ENCODE measurements at regions not wholly inside any gene's neighbourhood (a gene's known extent, or its start where the extent isn't known, plus 50 kb on each side); places are given as distances from the start of the nearest gene placed in this dataset.

DNA sequence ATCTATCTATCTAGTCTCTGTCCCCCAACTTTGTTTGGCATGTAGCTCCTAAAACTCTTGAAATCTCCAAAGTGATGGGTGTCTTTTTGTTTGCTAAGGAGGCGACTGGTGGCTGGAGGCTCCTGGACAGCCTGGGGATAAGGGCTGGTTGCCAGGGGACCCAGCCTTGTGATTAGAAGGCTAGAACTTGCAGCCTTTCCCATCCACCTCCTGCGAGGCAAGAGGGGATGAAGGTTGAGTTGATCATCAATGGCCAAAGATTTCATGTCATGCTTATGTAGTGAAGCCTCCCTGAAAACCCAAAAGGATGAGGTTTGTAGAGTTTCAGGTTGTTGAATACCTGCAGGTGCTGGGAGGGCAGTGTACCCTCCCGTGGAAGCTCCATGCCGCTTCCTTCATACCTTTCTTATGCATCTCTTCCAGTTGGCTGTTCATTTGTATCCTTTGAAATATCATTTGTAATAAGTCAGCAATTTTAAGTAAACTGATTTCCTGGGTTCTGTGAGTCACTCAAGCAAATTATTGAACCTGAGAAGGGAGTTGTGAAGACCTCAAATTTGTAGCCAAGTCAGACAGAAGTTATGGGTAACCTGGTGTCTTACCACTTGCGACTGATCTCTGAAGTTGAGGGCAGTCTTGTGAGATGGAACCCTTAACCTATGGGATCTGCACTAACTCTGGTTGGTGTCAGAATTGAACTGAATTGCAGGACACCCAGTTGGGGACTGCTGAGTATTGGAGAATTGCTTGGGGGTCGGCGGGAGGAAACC is 202.4 kb downstream of the SEC14L1 start:
- no peak for DNase-seq

DNA sequence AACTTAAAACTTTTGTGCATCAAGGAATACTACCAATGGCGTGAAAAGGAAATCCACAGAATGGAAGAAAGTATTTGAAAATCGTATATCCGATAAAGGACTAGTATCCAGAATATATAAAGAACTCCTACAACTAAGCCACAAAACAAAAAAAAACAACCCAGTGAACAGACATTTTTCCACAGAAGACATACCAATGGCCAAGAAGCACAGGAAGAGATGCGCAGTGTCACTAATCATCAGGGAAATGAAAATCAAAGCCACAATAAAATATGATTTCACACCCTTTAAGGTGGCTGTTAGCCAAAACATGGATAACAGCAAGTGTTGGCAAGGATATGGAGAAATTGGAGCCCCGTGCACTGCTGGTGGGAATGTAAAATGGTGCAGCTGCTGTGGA is 203.3 kb downstream of the SEC14L1 start:
- no peak for DNase-seq

DNA sequence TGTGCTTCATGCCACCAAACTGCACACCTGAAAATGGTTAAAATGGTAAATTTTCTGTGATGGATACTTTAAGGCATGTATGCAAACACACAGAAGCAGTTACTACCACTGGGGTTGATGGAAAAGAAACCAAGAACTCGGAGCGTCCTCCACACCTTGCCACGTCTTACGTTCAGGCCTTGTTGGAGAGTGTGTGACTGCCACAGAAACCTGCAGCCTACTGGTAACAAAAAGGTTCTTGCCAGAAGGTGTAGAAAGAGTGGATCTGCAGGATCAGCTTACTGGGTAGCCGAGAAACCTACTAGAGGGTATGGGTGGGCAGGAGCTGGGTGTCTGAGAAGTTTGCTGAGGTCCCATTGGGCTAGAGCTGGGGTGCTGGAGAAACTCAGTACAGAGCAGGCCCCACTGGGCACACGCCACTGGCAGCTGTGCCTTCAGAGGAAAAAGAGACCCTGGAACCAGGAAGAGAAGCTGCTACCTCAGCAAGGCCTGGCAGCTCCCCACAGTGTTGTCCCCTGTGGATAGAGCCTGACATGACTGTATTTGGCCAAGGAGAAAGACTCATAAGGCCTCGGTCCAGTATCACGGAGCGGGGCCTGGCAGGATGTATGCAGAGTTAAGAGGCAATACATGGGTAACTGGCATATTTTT is 204.6 kb downstream of the SEC14L1 start:
- no peak for DNase-seq

DNA sequence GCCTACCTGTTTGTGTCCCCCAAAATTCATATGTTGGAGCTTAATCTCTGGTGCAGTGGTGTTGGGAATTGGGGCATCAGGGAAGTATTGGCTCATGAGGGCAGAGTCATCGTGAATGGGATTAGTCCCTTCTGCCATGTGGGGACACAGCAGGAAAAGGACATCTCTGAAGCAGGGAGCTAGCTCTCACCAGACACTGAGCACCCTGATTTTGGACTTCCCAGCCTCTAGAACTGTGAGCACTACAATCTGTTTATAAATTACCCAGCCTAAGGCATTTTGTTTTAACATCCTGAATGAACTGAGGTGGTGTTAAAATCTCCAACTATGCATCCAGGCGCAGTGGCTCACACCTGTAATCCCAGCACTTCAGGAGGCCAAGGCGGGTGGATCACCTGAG is 206.0 kb downstream of the SEC14L1 start:
- DNase-seq, result no peak

DNA sequence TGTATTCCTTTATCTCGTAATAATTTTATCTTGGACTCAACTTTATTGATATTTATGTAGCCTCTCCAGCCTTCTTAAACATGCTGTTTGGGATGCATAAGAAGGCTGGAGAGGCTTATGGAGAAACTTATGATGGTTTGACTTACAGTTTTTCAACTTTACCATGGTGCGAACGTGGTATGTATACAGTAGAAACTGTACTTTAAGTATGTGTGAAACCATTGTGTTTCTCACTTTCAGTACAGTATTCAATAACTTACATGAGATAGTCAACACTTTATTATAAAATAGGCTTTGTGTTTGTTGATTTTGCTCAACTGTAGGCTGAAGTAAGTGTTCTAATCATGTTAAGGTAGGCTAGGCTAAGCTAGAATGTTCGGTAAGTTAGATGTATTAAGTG is 206.8 kb downstream of the SEC14L1 start:
- DNase-seq, result no peak

DNA sequence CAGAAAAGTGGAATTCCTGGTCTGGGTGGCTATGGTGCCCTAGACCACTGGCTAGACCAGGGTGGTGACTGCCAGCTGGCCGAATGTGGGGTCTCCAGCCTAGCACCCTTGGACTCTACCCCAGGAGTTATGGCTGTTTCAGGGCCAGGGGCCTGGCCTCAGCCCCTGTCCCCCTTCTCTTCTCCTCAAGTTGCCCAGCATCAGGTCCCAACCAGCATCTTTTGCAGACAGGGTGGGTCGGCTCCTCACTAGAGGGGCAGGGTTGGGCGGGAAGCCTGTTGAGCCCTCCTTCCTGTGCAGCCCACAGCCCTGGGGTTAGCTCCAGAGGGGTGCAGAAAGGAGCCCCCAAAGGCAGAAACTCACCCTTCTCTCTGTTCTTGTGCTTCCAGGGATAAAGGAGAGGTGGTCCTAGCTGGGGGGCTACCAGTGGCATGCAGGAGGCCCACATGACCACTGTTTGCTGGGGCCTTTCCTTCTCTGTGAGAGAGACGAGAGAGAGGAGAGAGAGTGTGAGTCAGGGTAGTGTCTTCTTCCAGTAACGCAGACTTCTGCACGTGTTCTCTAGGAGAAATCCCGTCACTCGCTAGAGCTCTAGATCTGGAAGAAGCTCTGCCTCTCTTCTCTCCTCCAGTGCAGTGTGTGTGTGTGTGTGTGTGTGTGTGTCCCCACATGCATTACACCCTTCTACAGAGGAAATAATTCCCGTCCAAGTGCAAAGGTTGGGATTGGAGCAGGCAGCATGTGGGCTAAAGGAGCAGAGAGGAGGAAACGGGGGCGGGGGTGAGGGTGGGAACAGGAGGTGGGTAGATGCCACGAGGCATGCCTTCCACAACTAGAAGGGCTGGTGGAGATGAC is 209.4 kb downstream of the SEC14L1 start:
- no peak for DNase-seq

DNA sequence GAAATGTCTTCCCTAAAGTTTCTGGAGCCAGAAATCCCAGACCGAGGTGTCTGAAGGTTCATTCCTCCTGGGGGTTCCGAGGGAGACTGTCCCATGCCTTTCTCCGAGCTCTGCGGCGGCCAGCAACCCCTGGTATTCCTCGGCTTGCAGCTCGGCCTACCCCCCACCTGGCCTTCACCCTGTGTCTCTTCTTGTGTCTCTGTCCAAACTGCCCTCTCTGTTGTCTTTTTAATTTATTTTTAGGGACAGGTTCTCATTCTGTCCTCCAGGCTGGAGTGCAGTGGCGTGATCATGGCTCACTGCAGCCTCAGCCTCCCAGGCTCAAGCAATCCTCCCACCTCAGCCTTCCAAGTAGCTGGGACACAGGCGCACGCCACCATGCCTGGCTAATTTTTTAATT is 211.7 kb downstream of the SEC14L1 start:
- no peak for DNase-seq

DNA sequence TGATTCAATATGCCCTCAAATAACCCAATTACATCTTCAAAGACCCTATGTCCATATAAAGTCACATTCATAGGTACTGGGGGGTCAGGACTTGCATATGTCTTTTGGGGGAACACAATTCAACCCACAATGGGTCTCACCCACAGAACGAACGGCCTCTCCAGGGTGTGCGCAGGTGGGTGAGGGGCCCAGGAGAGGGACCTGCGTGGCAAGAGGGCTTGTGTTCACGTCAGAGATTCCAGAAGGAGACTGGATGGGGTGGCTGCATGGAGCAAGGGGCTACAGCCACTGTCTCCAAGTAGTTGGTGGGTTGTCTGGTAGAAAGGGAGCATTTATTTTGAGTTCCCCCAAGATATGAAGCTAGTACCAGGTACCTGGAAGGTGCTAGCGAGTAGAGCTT is 212.2 kb downstream of the SEC14L1 start:
- no peak for DNase-seq

DNA sequence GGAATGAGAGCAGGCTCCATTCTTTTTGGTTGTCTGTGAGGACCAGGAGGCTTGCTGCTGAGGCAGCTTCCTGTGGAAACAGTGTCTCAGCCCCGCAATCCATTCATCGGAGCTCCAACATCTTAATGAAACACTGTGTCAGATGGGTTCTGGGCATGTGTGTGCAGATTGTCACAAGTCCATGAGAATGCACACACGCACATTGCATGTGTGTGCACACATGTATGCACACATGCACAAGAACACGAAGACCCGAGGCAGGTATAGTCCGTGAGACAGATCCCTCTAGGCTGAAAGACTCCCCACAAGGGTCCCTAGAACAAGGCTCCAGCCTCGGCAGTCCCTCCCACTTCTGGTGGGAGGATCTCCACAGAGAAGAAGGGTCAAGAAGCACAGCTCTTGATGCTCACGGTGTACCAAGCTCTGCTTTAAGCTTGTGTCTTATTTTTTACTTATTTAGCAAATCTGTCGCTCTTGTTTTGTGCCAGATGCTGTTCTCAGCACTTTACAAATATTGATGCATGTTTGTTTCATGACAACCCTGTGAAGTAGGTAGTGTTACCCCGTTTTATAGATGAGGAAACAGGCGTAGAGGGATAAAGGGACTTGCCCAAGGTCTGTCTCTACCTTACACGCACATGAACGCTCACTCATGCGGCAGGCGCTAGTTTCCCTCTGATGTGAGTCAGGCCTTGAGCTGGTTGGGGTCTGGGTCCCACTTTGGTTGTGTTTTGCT is 213.1 kb downstream of the SEC14L1 start:
- DNase-seq, result no peak

DNA sequence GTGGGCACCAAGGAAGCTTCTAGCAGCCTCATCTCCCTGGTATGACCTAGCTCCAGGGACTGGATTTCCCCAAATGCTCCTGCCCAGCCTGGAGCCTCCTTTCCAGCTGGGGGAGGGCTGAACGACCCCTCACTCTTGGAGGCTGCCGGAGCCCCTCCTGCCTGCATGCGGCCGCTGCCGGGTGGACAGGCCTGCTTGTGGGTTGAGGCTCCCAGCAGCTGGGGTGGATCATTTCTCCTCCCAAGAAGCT is 213.6 kb downstream of the SEC14L1 start:
- no peak for DNase-seq

DNA sequence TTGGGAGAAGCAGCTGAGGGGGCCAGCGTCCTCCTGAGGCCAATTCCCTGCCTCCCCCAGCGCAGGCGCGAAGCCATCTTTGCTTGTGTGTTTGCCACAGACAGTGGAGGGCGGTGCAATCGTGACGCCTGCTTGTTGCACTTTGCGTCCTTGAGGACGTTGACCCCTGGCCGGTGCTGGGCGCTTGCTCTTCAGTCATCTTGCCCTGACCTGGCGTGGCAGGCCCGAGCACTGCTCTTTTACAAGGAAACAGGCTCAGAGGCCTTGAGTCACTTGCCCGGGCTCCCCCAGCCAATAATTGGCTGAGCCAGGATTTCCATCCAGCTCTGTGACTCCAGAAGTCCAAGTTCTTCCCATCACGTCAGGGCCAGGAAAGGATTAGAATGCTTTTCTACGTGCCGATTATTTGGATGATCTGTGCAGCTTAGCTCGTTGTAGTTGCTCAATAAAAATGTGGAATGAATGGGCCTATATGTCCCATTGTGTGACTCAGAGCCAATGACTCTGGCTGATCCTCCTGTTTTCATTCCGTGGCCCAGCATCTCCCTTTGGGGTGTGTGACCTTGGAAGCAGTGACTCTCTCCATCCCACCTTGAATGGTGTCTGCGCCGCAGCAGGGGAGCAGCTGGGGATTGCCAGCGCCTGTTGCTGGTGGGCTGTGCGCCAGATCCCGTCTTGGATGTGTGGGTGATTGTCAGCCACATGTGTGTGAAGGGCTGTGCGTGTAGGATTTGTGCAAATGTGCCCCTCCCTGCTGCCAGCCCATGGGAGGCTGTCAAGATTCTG is 214.1 kb downstream of the SEC14L1 start:
- DNase-seq, result no peak

DNA sequence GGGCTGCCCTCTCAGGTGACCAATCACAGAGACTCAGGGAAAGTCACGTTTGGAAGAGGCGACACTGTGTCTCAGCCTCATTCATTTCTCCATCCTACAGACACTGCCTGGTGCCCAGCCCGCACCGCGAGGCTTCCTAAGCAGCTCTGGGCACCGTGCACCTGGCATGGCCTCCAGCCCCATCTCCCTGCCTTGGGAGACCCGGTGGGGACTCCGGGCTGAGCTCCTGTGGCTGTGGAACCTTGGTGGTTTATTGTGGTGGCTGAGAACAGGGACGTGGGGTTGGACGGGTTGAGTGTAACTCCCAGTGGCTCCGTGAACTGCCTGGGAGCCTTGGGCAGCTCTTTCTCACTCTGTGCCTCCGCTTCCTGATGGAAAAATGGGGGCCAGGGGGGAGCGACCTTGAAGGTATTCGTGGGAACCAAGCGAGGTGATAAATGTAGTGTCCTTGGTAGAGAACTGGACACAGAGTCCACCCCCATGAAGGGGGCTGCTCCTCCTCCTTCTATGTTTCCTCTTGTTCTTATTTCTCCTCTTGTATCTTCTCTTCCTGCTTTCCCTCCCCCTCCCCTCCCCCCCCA is 215.4 kb downstream of the SEC14L1 start:
- DNase-seq, result no peak

DNA sequence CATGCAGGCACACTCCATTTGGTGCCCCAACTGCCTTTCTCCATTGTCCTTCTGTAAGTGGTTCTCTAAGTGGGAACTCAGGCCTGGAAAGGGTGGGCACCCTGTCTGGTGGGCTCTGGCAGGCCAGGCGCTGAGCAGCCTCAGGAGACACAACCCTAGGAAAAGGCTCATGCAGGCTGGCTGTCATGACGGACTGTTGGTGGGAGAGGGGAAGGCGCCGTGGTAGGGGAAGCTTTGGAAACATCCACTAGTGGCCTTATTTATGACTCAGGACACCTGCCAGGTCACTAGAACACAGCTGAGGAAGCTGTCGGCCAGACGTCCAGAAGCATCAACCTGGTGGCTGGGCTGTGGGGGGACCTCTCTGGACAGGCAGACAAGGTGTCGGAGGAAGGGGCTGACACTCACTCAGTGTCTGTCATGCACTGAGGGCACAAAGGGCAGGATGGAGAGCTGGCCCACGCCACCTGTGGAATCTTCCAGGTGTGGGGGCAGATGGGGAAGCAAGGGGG is 216.0 kb downstream of the SEC14L1 start:
- DNase-seq, result no peak

DNA sequence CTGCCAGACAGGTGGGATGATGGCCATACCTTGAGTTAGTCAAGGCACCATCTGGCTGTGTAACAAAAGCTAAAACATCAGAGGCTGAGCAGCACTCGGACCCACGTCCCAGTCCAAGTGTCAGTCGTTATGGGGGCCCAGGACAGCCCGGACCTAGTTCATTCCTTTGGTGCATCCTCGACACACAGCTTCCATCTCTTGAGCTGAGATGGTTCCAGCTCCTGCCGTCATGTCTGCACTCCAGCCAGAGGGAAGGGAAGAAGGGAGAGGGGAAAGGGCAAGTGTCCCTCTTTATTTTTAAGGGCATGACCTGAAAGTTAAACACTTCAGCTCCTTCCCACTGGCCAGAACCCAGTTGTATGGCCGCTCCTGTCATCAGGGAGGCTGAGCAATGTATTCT is 218.0 kb downstream of the SEC14L1 start:
- DNase-seq, result no peak

DNA sequence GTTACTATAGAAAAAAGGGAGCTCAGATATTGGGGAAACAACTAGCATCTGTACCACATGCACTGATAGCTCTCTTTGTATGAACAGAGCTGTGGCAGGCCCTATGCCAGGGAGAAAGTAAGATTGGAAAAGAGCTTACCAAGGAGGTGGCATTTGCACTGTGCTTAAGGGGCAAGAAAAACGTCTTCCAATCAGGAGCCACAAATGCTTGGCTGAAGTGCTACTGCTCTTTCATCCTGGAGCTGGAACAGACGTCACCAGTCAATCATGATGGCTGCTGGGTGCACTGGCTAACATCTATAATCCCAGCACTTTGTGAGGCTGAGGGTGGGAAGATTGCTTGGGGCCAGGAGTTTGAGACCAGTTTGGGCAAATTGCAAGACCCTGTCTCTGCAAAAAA is 218.5 kb downstream of the SEC14L1 start:
- no peak for DNase-seq

DNA sequence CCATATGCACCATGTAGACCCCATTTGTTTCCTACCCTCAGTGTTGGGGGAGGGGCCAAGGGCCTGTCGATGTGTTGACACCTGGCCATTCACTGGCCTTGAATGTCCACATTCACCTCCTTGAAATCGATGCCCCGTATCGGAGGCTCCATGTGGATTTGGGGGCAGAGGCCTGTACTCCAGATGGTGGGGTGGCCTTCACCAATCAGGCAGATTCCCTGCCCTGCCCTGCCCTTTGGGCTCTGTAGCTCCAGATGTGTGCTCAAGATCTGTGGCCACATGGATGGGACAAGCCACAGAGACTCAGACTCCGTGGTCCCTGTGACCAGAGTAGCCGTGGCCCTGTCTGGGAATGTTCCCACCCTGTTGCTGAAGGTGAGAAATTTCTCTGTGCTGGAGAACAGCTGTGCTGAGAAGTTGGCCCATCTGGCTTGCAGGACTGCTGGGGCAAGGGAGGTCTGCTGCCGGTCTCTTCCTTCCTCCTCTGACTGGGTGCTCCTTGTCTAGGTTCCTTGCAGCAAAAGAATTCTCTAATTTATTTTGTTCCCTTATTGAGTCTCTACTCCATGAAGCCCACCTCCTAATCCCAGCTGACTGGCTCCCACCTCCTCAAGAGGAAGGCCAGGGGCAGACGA is 221.3 kb downstream of the SEC14L1 start:
- no peak for DNase-seq

DNA sequence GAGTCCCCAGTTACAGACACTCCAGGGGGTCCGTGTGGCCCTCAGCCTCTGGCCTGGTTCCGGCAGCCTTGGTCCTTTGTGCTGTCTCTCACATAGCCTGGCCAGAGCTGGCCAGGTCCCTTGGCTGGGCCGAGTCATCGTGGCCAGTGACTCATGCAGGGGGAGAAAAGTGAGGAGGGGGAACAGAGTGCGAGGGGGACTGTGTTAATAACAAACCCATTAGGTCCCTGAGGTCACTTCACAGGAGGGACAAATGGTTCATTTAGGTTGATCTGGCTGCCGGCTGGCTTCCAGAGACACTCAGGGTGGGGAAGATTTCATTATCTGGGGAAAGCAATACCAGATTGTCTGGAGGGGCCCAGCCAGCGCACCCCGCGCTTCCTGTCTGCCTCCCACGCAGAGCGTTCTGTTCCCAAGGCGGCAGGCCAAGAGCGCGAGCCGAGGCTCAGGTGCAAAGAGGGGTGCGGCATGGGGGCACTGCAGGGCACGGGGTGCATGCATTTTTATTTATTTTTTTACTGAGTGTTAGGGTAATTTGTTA is 223.1 kb downstream of the SEC14L1 start:
- DNase-seq, result no peak

DNA sequence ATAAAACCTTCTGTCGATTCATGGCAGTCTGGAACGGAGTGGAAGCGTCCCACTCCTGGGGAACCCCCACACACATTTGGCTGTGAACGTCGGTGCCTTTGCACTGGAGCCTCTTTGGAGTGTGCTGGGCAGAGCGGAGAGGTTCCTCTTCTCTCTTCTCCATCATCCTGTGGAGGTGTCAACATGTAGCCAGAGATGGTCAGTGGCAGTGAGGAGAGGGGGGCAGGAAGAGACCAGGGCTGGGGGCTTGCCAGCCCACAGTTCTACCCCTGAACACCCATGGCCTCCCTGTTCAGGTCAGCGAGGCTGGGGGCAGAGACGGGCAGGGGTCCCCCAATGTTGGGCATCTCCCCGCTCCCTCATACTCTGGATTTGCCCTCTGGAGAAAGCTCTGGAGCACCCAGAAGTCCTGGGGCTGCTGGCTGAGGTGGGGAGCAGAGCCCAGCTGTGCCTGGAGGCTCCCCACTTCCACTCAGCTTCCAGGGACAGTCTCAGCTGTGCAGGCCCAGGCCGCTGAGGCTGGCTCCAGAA is 223.7 kb downstream of the SEC14L1 start:
- no peak for DNase-seq

DNA sequence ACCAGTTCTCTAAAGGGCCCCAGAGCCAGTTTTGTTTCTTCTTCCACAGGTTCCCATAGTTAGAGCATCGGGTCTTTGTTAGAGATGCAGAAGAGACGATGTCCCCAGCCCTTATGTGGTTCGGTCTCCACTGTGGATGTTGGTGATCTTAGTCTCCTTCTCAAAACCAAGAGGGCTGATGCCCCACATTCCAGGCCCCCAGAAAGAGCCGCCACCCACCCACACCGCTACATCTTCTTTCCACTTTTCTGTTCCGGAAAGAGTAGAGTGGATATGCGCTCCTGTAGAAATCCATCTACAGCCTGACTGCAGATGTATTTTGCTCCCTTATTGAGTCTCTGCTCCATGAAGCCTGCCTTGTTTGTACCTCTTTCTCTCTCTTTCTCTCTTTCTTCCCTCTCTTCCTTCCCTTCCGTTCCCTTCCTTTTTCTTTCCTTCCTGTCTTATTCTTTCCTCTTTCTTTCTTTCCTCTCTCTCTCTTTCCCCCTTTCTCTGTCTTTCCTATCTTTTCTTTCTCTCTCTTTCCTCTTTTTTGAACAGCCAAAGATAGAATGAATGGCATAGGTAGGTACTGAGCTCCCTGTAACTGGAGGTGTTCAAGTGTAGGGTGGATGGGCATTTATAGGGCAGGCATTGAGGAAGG is 224.3 kb downstream of the SEC14L1 start:
- no peak for DNase-seq

DNA sequence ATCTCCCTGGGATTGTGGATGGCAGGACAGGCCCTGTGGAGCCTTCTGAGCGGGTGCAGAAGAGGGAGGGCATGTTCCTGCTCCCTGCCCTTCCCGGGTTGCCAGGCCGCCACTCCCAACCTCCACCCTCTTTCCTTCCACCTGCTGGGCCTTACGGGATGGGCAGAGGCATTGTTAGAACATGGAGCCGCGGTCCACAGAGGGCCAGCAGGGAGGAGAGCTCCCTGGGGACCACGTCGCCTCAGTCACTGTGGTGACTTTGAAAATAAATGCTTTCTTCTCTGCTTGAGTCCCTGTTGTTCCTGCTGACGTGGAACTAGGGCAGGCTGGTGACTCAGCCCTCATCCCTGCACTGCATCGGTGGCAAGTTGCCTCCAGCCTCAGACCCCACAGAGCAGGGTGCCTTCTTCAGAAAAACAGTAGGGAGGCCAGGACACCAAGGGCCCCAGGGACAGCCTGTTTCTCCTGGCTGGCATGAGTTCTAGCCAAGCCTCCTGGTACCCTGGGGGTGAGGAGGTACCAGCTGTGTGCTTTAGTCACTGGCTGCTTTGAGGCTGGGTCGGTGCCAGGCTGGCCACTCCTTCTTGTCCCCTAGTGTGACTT is 224.9 kb downstream of the SEC14L1 start:
- no peak for DNase-seq

Data from NCI-H2029 treated with DMSO at 0.1 percent for 48 hours (cell line).